DND-41 (cell line): ENCODE measurements at regions not wholly inside any gene's neighbourhood (a gene's known extent, or its start where the extent isn't known, plus 50 kb on each side); places are given as distances from the start of the nearest gene placed in this dataset.

Experiments
- ATAC-seq: fragments of 200-7000 bp; cut with Tn5 transposase; 3 replicates; pipeline ENCODE4 v1.9.1; 2021; ENCODE audit warnings: low read depth; ENCODE audit not compliant: insufficient read depth
- DNase-seq: peaks from one replicate; pipeline ENCODE4 v3.0.0-alpha.2; 2020
- H2AFZ ChIP-seq: 2 replicates; pipeline ENCODE4 v1.6.0; 2012; ENCODE audit warnings: low read depth, low read length
- H3K27ac ChIP-seq: 2 replicates; pipeline ENCODE4 v1.5.1; 2012; ENCODE audit warnings: low read length, inconsistent platforms
- H3K27me3 ChIP-seq: fragments of 200-600 bp; sonication (generic); 2 replicates; pipeline ENCODE4 v1.6.0; 2012; ENCODE audit warnings: low read length, mild to moderate bottlenecking, inconsistent platforms; ENCODE audit not compliant: insufficient read depth, poor library complexity
- H3K36me3 ChIP-seq: 2 replicates; pipeline ENCODE4 v1.5.1; 2012; ENCODE audit warnings: low read length, inconsistent platforms; ENCODE audit not compliant: insufficient read depth
- H3K4me1 ChIP-seq: 2 replicates; pipeline ENCODE4 v1.5.1; 2012; ENCODE audit warnings: mild to moderate bottlenecking, low read length; ENCODE audit not compliant: insufficient read depth
- H3K4me2 ChIP-seq: 2 replicates; pipeline ENCODE4 v1.6.0; 2012; ENCODE audit warnings: mild to moderate bottlenecking, moderate library complexity, low read length, inconsistent platforms; ENCODE audit not compliant: insufficient read depth
- H3K4me3 ChIP-seq, 2 experiments: fragments of 200-600 bp in 1 of 2; shearing (Covaris generic) in 1 of 2; 2 replicates each; pipeline ENCODE4 v1.5.1; 2012 to 2016; ENCODE audit warnings: inconsistent platforms in 2 of 2, low read length in 2 of 2, mild to moderate bottlenecking in 2 of 2, low read depth in 1 of 2, moderate library complexity in 1 of 2
- H3K79me2 ChIP-seq: 2 replicates; pipeline ENCODE4 v1.6.0; 2012; ENCODE audit warnings: low read length, inconsistent platforms; ENCODE audit not compliant: insufficient read depth
- H3K9ac ChIP-seq: 2 replicates; pipeline ENCODE4 v1.6.0; 2012; ENCODE audit warnings: low read depth, mild to moderate bottlenecking, inconsistent platforms, low read length, moderate library complexity
- H3K9me3 ChIP-seq: 2 replicates; pipeline ENCODE4 v1.5.1; 2012; ENCODE audit warnings: low read length, moderate library complexity, mild to moderate bottlenecking, inconsistent platforms; ENCODE audit not compliant: insufficient read depth, severe bottlenecking
- H4K20me1 ChIP-seq: 2 replicates; pipeline ENCODE4 v1.6.0; 2012; ENCODE audit warnings: low read length; ENCODE audit not compliant: insufficient read depth
- EZH2 ChIP-seq: IDR thresholded peaks from 3 replicates; pipeline ENCODE4 v1.6.1; 2012; ENCODE audit warnings: borderline replicate concordance, low read depth, mild to moderate bottlenecking, moderate library complexity, low read length, inconsistent platforms; ENCODE audit not compliant: severe bottlenecking
- TF ChIP-seq, protein P1 (sequence below): IDR thresholded peaks from 2 replicates; pipeline ENCODE4 v1.5.1; 2012; ENCODE audit warnings: borderline replicate concordance, low read length, moderate library complexity, mild to moderate bottlenecking; ENCODE audit not compliant: poor library complexity, severe bottlenecking; ENCODE audit errors: extremely low read depth

DNA sequence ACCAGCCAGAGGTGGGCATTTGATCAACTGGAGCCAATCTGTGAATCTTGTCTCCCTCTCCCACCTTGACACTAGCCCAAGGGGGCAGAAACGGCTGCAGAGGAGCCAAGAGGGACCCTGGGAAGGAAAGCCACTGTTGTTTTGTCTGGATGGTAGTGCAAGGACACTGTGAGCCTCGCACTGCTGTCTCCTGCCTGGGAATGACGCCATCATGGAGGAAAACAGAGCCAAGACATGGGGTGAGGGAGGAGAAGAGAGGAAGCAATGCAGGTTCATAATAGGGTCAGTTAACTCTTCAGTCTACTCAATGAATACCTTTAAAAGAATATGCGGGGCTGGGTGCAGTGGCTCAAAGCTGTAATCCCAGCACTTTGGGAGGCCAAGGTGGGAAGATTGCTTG, 231.1 kb upstream of the AGAP1 start:
- ATAC-seq (no peak), DNase-seq (no peak)
- Histone ChIP-seq H3K27ac (no peak overlapping the region), H3K79me2 (no peaks in the 10 kb centered on the region), H3K9me3 (no peaks in the 10 kb centered on the region), H3K4me2 (no peak overlapping the region), H3K27me3 (peaks cover 20% of the 10 kb centered on the region), H2AFZ (no peak overlapping the region), H3K9ac (no peak overlapping the region), H3K4me1 (no peaks in the 10 kb centered on the region), H3K36me3 (no peaks in the 10 kb centered on the region), H4K20me1 (0 out of 2 replicates have a peak, but pooled peaks cover 4% of the 10 kb centered on the region), H3K4me3 (no peak overlapping the region)
- TF ChIP-seq, protein P1, sequence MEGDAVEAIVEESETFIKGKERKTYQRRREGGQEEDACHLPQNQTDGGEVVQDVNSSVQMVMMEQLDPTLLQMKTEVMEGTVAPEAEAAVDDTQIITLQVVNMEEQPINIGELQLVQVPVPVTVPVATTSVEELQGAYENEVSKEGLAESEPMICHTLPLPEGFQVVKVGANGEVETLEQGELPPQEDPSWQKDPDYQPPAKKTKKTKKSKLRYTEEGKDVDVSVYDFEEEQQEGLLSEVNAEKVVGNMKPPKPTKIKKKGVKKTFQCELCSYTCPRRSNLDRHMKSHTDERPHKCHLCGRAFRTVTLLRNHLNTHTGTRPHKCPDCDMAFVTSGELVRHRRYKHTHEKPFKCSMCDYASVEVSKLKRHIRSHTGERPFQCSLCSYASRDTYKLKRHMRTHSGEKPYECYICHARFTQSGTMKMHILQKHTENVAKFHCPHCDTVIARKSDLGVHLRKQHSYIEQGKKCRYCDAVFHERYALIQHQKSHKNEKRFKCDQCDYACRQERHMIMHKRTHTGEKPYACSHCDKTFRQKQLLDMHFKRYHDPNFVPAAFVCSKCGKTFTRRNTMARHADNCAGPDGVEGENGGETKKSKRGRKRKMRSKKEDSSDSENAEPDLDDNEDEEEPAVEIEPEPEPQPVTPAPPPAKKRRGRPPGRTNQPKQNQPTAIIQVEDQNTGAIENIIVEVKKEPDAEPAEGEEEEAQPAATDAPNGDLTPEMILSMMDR = no peak
- TF ChIP-seq EZH2 = no peak

DNA sequence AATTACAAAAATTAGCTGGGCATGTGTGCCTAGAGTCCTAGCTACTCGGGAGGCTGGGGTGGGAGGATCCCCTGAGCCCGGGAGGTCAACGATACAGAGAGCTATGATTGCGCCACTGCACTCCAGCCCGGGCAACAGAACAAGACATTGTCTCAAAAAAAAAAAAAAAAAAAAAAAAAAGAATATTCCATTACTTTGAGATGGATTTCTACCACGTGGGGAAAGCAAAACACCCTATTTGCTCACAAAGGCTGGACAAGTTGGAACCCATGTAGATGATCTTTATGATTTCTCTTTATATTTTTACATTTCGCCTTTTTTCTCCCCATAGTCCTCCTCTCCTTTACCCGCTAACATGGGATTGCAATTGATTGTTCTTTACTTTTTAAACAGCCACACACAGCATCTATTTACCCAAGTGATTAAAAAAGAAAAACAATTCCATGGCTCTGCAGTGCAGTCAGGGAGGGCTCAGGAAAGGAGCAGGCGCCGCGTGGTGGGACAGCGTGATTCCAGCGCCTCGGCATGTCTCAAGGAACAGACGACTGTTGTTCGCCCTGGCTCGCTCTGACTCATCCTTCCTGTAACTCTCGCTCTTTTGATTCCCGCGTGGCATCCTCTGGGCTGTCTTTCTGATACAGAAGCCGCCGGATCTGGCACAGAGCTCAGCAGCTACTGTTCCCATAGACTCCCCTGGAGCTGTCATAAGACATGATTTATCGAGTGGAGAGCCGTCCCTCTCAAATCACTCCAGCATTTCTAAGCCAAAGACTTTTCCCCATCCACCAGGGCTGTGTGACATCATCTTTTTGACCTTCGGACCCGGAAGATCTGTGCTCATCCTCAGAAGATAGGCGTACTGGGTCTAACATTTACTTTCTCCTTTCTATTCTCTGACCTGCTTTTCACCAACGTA, 230.4 kb upstream of the AGAP1 start:
- no peak for ATAC-seq
- no peak overlapping the region for H3K27ac ChIP-seq
- no peak for DNase-seq
- H3K4me3 ChIP-seq = no peak overlapping the region
- H3K9me3 ChIP-seq = no peaks in the 10 kb centered on the region
- H4K20me1 ChIP-seq = 0 out of 2 replicates have a peak, but pooled peaks cover 4% of the 10 kb centered on the region
- TF ChIP-seq, protein P1 = no peak
- no peak for TF ChIP-seq EZH2
- H3K9ac ChIP-seq = no peak overlapping the region
- H3K4me2 ChIP-seq = no peak overlapping the region
- H3K36me3 ChIP-seq = no peaks in the 10 kb centered on the region
- no peaks in the 10 kb centered on the region for H3K4me1 ChIP-seq
- no peak overlapping the region for H2AFZ ChIP-seq
- peaks cover 27% of the 10 kb centered on the region for H3K27me3 ChIP-seq
- no peaks in the 10 kb centered on the region for H3K79me2 ChIP-seq

DNA sequence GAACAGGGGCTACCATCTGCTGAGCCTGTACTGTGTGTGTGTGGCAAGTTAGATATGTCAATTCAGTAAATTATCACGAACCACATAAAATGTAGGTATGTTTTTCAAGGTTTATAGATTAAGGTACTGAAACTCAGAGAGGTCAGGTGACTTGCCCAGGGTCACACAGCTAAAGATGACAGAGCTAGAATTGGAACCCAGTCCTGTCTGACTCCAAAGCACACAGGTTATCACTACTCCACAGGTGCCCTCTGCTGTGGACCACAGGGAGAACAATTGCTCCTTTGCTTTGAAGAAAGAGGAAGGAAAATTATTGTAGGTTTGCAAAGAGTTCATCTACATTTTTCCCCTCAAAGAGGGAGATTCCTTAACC, 229.7 kb upstream of the AGAP1 start:
- no peak overlapping the region for H3K27ac ChIP-seq
- H3K4me2 ChIP-seq = no peak overlapping the region
- no peak overlapping the region for H2AFZ ChIP-seq
- no peaks in the 10 kb centered on the region for H3K79me2 ChIP-seq
- H3K36me3 ChIP-seq = no peaks in the 10 kb centered on the region
- H3K27me3 ChIP-seq = peaks cover 24% of the 10 kb centered on the region
- no peak overlapping the region for H3K4me3 ChIP-seq
- no peaks in the 10 kb centered on the region for H3K4me1 ChIP-seq
- 0 out of 2 replicates have a peak, but pooled peaks cover 4% of the 10 kb centered on the region for H4K20me1 ChIP-seq
- DNase-seq (no peak), ATAC-seq (no peak)
- no peak for TF ChIP-seq EZH2
- TF ChIP-seq, protein P1 = no peak
- no peaks in the 10 kb centered on the region for H3K9me3 ChIP-seq
- H3K9ac ChIP-seq = no peak overlapping the region
